OCI-LY7 (cell line): ENCODE measurements at regions not wholly inside any gene's neighbourhood (a gene's known extent, or its start where the extent isn't known, plus 50 kb on each side); places are given as distances from the start of the nearest gene placed in this dataset.
"Not testable (repeated sequence)": the region's sequence is repeated elsewhere in the genome, so short reads cannot be mapped to it uniquely, and the experiment has no call there.

Experiments used
- EZH2phosphoT487 ChIP-seq: fragments of 200-600 bp; sonication (generic); IDR thresholded peaks from 2 replicates; pipeline ENCODE4 v1.6.1; 2018; ENCODE audit warnings: low read depth, borderline replicate concordance, mild to moderate bottlenecking, mixed run types, antibody characterized with exemption, low read length, moderate library complexity, mixed read lengths
- TF ChIP-seq, protein P1 (sequence below): fragments of 200-600 bp; sonication (generic); conservative IDR thresholded peaks from 2 replicates; pipeline ENCODE4 v1.5.1; 2014; ENCODE audit warnings: mild to moderate bottlenecking, antibody characterized with exemption, low read length, moderate library complexity, mixed read lengths

GRCh38 chr1:91095321-91095720, 73.5 kb upstream of the ZNF644 start:
- TF ChIP-seq, protein P1, sequence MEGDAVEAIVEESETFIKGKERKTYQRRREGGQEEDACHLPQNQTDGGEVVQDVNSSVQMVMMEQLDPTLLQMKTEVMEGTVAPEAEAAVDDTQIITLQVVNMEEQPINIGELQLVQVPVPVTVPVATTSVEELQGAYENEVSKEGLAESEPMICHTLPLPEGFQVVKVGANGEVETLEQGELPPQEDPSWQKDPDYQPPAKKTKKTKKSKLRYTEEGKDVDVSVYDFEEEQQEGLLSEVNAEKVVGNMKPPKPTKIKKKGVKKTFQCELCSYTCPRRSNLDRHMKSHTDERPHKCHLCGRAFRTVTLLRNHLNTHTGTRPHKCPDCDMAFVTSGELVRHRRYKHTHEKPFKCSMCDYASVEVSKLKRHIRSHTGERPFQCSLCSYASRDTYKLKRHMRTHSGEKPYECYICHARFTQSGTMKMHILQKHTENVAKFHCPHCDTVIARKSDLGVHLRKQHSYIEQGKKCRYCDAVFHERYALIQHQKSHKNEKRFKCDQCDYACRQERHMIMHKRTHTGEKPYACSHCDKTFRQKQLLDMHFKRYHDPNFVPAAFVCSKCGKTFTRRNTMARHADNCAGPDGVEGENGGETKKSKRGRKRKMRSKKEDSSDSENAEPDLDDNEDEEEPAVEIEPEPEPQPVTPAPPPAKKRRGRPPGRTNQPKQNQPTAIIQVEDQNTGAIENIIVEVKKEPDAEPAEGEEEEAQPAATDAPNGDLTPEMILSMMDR: not testable (repeated sequence)
- TF ChIP-seq EZH2phosphoT487: not testable (repeated sequence)
